GM21515 (cell line): ENCODE measurements at regions not wholly inside any gene's neighbourhood (a gene's known extent, or its start where the extent isn't known, plus 50 kb on each side); places are given as distances from the start of the nearest gene placed in this dataset.

Experiments used
- ATAC-seq: cut with Tn5 transposase; IDR thresholded peaks from one replicate; pipeline ENCODE4 v1.9.1; 2021; ENCODE audit not compliant: unreplicated experiment

- ATAC-seq = no peak
These were observed 65.9 kb upstream of the KCND2 start for GRCh38 chr7:120207037-120207436.

- ATAC-seq = no peak
These were observed 57.3 kb upstream of the KCND2 start for GRCh38 chr7:120215654-120216053.

- ATAC-seq = no peak
These were observed 56.0 kb upstream of the KCND2 start for GRCh38 chr7:120216947-120217346.

- ATAC-seq = no peak
These were observed 54.3 kb upstream of the KCND2 start for GRCh38 chr7:120218712-120219111.

- no peak for ATAC-seq
These were observed 51.3 kb upstream of the KCND2 start for GRCh38 chr7:120221666-120222065.
